ENCODE measurements at regions not wholly inside any gene's neighbourhood (a gene's known extent, or its start where the extent isn't known, plus 50 kb on each side); places are given as distances from the start of the nearest gene placed in this dataset.

- no peaks in the 10 kb centered on the region for H3K27me3 ChIP-seq (ENCODE audit: control insufficient read depth, insufficient read depth, low read length)
- TF ChIP-seq, protein P1, sequence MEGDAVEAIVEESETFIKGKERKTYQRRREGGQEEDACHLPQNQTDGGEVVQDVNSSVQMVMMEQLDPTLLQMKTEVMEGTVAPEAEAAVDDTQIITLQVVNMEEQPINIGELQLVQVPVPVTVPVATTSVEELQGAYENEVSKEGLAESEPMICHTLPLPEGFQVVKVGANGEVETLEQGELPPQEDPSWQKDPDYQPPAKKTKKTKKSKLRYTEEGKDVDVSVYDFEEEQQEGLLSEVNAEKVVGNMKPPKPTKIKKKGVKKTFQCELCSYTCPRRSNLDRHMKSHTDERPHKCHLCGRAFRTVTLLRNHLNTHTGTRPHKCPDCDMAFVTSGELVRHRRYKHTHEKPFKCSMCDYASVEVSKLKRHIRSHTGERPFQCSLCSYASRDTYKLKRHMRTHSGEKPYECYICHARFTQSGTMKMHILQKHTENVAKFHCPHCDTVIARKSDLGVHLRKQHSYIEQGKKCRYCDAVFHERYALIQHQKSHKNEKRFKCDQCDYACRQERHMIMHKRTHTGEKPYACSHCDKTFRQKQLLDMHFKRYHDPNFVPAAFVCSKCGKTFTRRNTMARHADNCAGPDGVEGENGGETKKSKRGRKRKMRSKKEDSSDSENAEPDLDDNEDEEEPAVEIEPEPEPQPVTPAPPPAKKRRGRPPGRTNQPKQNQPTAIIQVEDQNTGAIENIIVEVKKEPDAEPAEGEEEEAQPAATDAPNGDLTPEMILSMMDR (IDR thresholded peaks at IDR 0.05; ENCODE audit: borderline replicate concordance, extremely low read depth, insufficient read depth), result no peak
- DNase-seq (no peak), FAIRE-seq (no peak)
- H3K4me1 ChIP-seq (ENCODE audit: control insufficient read depth in 2 of 3, insufficient read depth in 2 of 3, low read depth in 1 of 3, low read length in 3 of 3), result no peaks in the 10 kb centered on the region
- no peaks in the 10 kb centered on the region for H3K9me3 ChIP-seq (ENCODE audit: control insufficient read depth in 2 of 3, insufficient read depth in 1 of 3, low read length in 3 of 3)
- no peaks in the 10 kb centered on the region for H3K36me3 ChIP-seq (ENCODE audit: control insufficient read depth in 2 of 3, insufficient read depth in 3 of 3, low read length in 3 of 3)
- no peak overlapping the region for H3K4me3 ChIP-seq (ENCODE audit: low read length in 3 of 3)
- no peak overlapping the region for H3K9ac ChIP-seq (ENCODE audit: low read length in 3 of 3)
- intact Hi-C loops (cut with DNase I), result no loop called here
- no peak overlapping the region for H3K27ac ChIP-seq (ENCODE audit: low read depth in 2 of 2, low read length in 2 of 2)
These were observed 1086.8 kb upstream of the PIK3C3 start for GRCh38 chr18:40868110-40868858.

GRCh38 chr18:40867459-40867858, 1087.6 kb upstream of the PIK3C3 start:
- no peak for FAIRE-seq
- TF ChIP-seq, protein P1 (IDR thresholded peaks at IDR 0.05; ENCODE audit: borderline replicate concordance, extremely low read depth, insufficient read depth), result no peak
- Histone ChIP-seq H3K4me3 (ENCODE audit: low read length in 3 of 3) (no peak overlapping the region), H3K4me1 (ENCODE audit: control insufficient read depth in 2 of 3, insufficient read depth in 2 of 3, low read depth in 1 of 3, low read length in 3 of 3) (no peaks in the 10 kb centered on the region), H3K36me3 (ENCODE audit: control insufficient read depth in 2 of 3, insufficient read depth in 3 of 3, low read length in 3 of 3) (no peaks in the 10 kb centered on the region), H3K9me3 (ENCODE audit: control insufficient read depth in 2 of 3, insufficient read depth in 1 of 3, low read length in 3 of 3) (no peaks in the 10 kb centered on the region), H3K27me3 (ENCODE audit: control insufficient read depth, insufficient read depth, low read length) (no peaks in the 10 kb centered on the region), H3K27ac (ENCODE audit: low read depth in 2 of 2, low read length in 2 of 2) (no peak overlapping the region), H3K9ac (ENCODE audit: low read length in 3 of 3) (no peak overlapping the region)
- intact Hi-C loops (cut with DNase I), result no loop called here
- no peak for DNase-seq

- Histone ChIP-seq H3K27me3 (ENCODE audit: control insufficient read depth, insufficient read depth, low read length) (no peaks in the 10 kb centered on the region), H3K27ac (ENCODE audit: low read depth in 2 of 2, low read length in 2 of 2) (no peak overlapping the region), H3K9ac (ENCODE audit: low read length in 3 of 3) (no peak overlapping the region), H3K4me3 (ENCODE audit: low read length in 3 of 3) (no peak overlapping the region), H3K4me1 (ENCODE audit: control insufficient read depth in 2 of 3, insufficient read depth in 2 of 3, low read depth in 1 of 3, low read length in 3 of 3) (no peaks in the 10 kb centered on the region), H3K36me3 (ENCODE audit: control insufficient read depth in 2 of 3, insufficient read depth in 3 of 3, low read length in 3 of 3) (no peaks in the 10 kb centered on the region), H3K9me3 (ENCODE audit: control insufficient read depth in 2 of 3, insufficient read depth in 1 of 3, low read length in 3 of 3) (no peaks in the 10 kb centered on the region)
- TF ChIP-seq, protein P1 (IDR thresholded peaks at IDR 0.05; ENCODE audit: borderline replicate concordance, extremely low read depth, insufficient read depth), result no peak
- no peak for DNase-seq
- no peak for FAIRE-seq
- intact Hi-C loops (cut with DNase I), result no loop called here
These were observed 1088.1 kb upstream of the PIK3C3 start for GRCh38 chr18:40866968-40867367.
